Endothelial cell of umbilical vein (primary cell): ENCODE measurements at regions not wholly inside any gene's neighbourhood (a gene's known extent, or its start where the extent isn't known, plus 50 kb on each side); places are given as distances from the start of the nearest gene placed in this dataset.

ENCODE experiments used
- BruUV-seq: library from RNA; stranded (reverse); fragments of 400-500 nt; replicated peaks from 2 replicates; lab custom pipeline; 2021; lab: Mats Ljungman, UMichigan
- CTCF ChIA-PET: fragments of 300-600, 350-600 bp; sonication (Branson Sonifier 250); formaldehyde crosslinking; loops from one replicate; lab custom pipeline; 2021; ENCODE audit warnings: antibody characterized with exemption, inconsistent platforms; lab: Charles Lee
- POLR2A ChIA-PET: fragments of 300-600, 350-600 bp; sonication (Branson Sonifier 250); formaldehyde crosslinking; loops from one replicate; lab custom pipeline; 2021; ENCODE audit warnings: antibody characterized with exemption, inconsistent platforms; lab: Charles Lee
- DNase-seq: peaks from one replicate; pipeline ENCODE4 v3.0.0-alpha.2; 2011; ENCODE audit warnings: low read depth, low spot score
- FAIRE-seq: peaks from 2 replicates; lab custom pipeline; 2011; peaks lifted over from hg19 to GRCh38; lab: Jason Lieb, UNC
- H2AFZ ChIP-seq: 2 replicates; pipeline ENCODE4 v1.6.0; 2012; ENCODE audit warnings: low read depth, low read length, control low read depth, inconsistent platforms
- H3K27ac ChIP-seq: 2 replicates; pipeline ENCODE4 v1.5.1; 2011; ENCODE audit warnings: low read depth, mild to moderate bottlenecking, control low read depth, low read length, moderate library complexity; ENCODE audit not compliant: insufficient read depth
- H3K27me3 ChIP-seq, 2 experiments: 2 replicates each; pipeline versions ENCODE4 v1.6.0 to v1.6.1; 2011; ENCODE audit warnings: low read length in 2 of 2, mixed read lengths in 1 of 2; ENCODE audit not compliant: control insufficient read depth in 2 of 2, insufficient read depth in 2 of 2
- H3K36me3 ChIP-seq, 2 experiments: 2 replicates in 1 of 2; 3 replicates in 1 of 2; pipeline ENCODE4 v1.5.1; 2011; ENCODE audit warnings: low read length in 2 of 2, mild to moderate bottlenecking in 1 of 2, moderate library complexity in 1 of 2; ENCODE audit not compliant: control insufficient read depth in 2 of 2, insufficient read depth in 2 of 2; ENCODE audit errors: extremely low read depth in 1 of 2
- H3K4me1 ChIP-seq: 3 replicates; pipeline ENCODE4 v1.5.1; 2011; ENCODE audit warnings: mild to moderate bottlenecking, low read length; ENCODE audit not compliant: control insufficient read depth, insufficient read depth; ENCODE audit errors: extremely low read depth
- H3K4me2 ChIP-seq: 2 replicates; pipeline ENCODE4 v1.6.1; 2011; ENCODE audit warnings: low read length, control low read depth, mixed read lengths; ENCODE audit not compliant: insufficient read depth
- H3K4me3 ChIP-seq, 3 experiments: fragments of 200-600 bp in 1 of 3; sonication (generic), shearing (Covaris generic) in 1 of 3; replicated peaks in 1 of 3; 2 replicates each; pipeline ENCODE4 v1.5.1; 2011 to 2016; ENCODE audit warnings: control low read depth in 3 of 3, low read length in 3 of 3, mild to moderate bottlenecking in 2 of 3, inconsistent platforms in 1 of 3, low read depth in 1 of 3, moderate library complexity in 1 of 3; ENCODE audit not compliant: insufficient read depth in 1 of 3
- H3K79me2 ChIP-seq: 2 replicates; pipeline ENCODE4 v1.6.0; 2012; ENCODE audit warnings: low read length, inconsistent platforms; ENCODE audit not compliant: control insufficient read depth, insufficient read depth
- H3K9ac ChIP-seq: replicated peaks from 2 replicates; pipeline ENCODE3; 2011; ENCODE audit warnings: low read length, control low read depth; ENCODE audit not compliant: insufficient read depth; ENCODE audit errors: extremely low read depth
- H3K9me1 ChIP-seq: replicated peaks from 3 replicates; pipeline ENCODE4 v1.6.0; 2011; ENCODE audit warnings: mild to moderate bottlenecking, low read length; ENCODE audit not compliant: control insufficient read depth, insufficient read depth; ENCODE audit errors: extremely low read depth
- H3K9me3 ChIP-seq: replicated peaks from 2 replicates; pipeline ENCODE4 v1.5.1; 2012; ENCODE audit warnings: low read length, inconsistent platforms; ENCODE audit not compliant: control insufficient read depth, insufficient read depth
- H4K20me1 ChIP-seq: replicated peaks from 2 replicates; pipeline ENCODE3; 2011; ENCODE audit warnings: mild to moderate bottlenecking, low read length; ENCODE audit not compliant: control insufficient read depth, insufficient read depth; ENCODE audit errors: extremely low read depth
- EZH2 ChIP-seq: IDR thresholded peaks from 2 replicates; pipeline ENCODE4 v1.6.1; 2012; ENCODE audit warnings: borderline replicate concordance, low read depth, mild to moderate bottlenecking, moderate library complexity, low read length, inconsistent platforms; ENCODE audit not compliant: severe bottlenecking
- FOS ChIP-seq: IDR thresholded peaks from 2 replicates; pipeline ENCODE4 v1.6.1; 2011; ENCODE audit warnings: mild to moderate bottlenecking, low read length, moderate library complexity, borderline replicate concordance; ENCODE audit not compliant: insufficient read depth
- GATA2 ChIP-seq: IDR thresholded peaks from 2 replicates; pipeline ENCODE4 v1.7.0; 2011; ENCODE audit warnings: low read depth, mild to moderate bottlenecking, moderate library complexity, mixed read lengths, low read length; ENCODE audit not compliant: insufficient read length, insufficient read depth
- JUN ChIP-seq: IDR thresholded peaks from 2 replicates; pipeline ENCODE4 v1.6.1; 2011; ENCODE audit warnings: borderline replicate concordance, low read depth; ENCODE audit not compliant: insufficient read length, insufficient read depth
- MYC ChIP-seq: IDR thresholded peaks from one replicate; pipeline ENCODE4 v1.6.1; 2011; ENCODE audit warnings: mild to moderate bottlenecking, low read depth, low read length
- POLR2A ChIP-seq: IDR thresholded peaks from 2 replicates; pipeline ENCODE4 v1.6.1; 2012; ENCODE audit warnings: low read depth, mild to moderate bottlenecking, control low read depth, low read length
- POLR2AphosphoS5 ChIP-seq: IDR thresholded peaks from 2 replicates; pipeline ENCODE4 v1.6.1; 2012; ENCODE audit warnings: low read depth, mild to moderate bottlenecking, control low read depth, low read length, moderate library complexity; ENCODE audit not compliant: insufficient read depth
- dilution Hi-C: fragments of 300-500 bp; cut with MboI; formaldehyde crosslinking; loops from one replicate; pipeline ENCODE4 v1.15.0; 2019; ENCODE audit warnings: low sequenced_read_pairs; ENCODE audit not compliant: extremely low pct_ligation_motif_present
- intact Hi-C: fragments of 100-400 bp; cut with micrococcal nuclease; formaldehyde crosslinking; loops from one replicate; pipeline ENCODE4 v1.10.0; 2022
- TF ChIP-seq, protein P1 (sequence below): IDR thresholded peaks from 2 replicates; pipeline ENCODE4 v1.6.1; 2011; ENCODE audit not compliant: insufficient read depth, insufficient read length
- TF ChIP-seq, protein P2 (sequence below), 2 donors: IDR thresholded peaks; 1 replicate in 1 of 2; 2 replicates in 1 of 2; pipeline ENCODE4 v1.5.1; 2011; ENCODE audit warnings: low read length in 2 of 2, mild to moderate bottlenecking in 2 of 2, moderate library complexity in 2 of 2, control low read depth in 1 of 2, inconsistent platforms in 1 of 2, low read depth in 1 of 2; ENCODE audit not compliant: insufficient read depth in 1 of 2; ENCODE audit errors: extremely low read depth in 1 of 2

GRCh38 chr3:143190101-143190500 lies 70.5 kb downstream of the CHST2 start:
- no peak overlapping the region for H2AFZ ChIP-seq
- H3K9me3 ChIP-seq: no peaks in the 10 kb centered on the region
- intact Hi-C loops (no loop called here), dilution Hi-C loops (no loop called here)
- H3K4me2 ChIP-seq: no peak overlapping the region
- no peaks in the 10 kb centered on the region for H3K27me3 ChIP-seq
- no peaks in the 10 kb centered on the region for H3K36me3 ChIP-seq
- DNase-seq (no peak), FAIRE-seq (no peak)
- CTCF ChIA-PET: no interaction called here
- no peaks in the 10 kb centered on the region for H3K79me2 ChIP-seq
- TF ChIP-seq POLR2AphosphoS5 (no peak), GATA2 (no peak)
- POLR2A ChIA-PET: no interaction called here
- H3K9ac ChIP-seq: no peak overlapping the region
- no peaks in the 10 kb centered on the region for H4K20me1 ChIP-seq
- no peak overlapping the region for H3K4me3 ChIP-seq
- BruUV-seq: no TSS peak
- H3K27ac ChIP-seq: no peak overlapping the region
- no peaks in the 10 kb centered on the region for H3K9me1 ChIP-seq
- no peaks in the 10 kb centered on the region for H3K4me1 ChIP-seq

DNA sequence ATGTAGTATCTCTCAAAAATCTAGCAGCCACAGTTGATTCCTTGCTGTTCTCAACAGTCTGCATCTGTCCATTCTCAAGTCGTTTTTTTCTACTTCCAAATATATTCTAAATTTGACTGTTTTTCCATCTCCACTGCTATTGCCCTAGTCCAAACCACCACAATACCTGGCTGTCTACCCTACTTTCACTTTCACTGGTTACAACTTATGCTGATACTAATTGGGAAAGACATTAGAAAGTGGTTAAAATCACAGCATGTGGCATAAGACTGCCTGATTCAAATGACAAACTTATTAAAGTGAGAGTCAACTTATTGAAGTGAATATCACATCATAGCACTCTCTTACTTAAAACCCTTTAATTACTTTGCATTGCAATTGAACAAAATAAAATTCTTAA lies 72.6 kb downstream of the CHST2 start:
- H3K27me3 ChIP-seq: no peaks in the 10 kb centered on the region
- no peak overlapping the region for H3K9ac ChIP-seq
- H3K4me3 ChIP-seq: no peak overlapping the region
- dilution Hi-C loops: no loop called here
- no peaks in the 10 kb centered on the region for H3K36me3 ChIP-seq
- no peaks in the 10 kb centered on the region for H3K4me1 ChIP-seq
- no peaks in the 10 kb centered on the region for H3K9me3 ChIP-seq
- H2AFZ ChIP-seq: no peak overlapping the region
- no peaks in the 10 kb centered on the region for H4K20me1 ChIP-seq
- no peaks in the 10 kb centered on the region for H3K9me1 ChIP-seq
- DNase-seq (no peak), FAIRE-seq (no peak)
- intact Hi-C loops: no loop called here
- TF ChIP-seq, protein P1, sequence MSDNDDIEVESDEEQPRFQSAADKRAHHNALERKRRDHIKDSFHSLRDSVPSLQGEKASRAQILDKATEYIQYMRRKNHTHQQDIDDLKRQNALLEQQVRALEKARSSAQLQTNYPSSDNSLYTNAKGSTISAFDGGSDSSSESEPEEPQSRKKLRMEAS: no peak
- no peak for TF ChIP-seq POLR2AphosphoS5
- TF ChIP-seq GATA2: no peak
- no peak for TF ChIP-seq JUN
- no peak for TF ChIP-seq MYC
- TF ChIP-seq EZH2: no peak
- TF ChIP-seq, protein P2, sequence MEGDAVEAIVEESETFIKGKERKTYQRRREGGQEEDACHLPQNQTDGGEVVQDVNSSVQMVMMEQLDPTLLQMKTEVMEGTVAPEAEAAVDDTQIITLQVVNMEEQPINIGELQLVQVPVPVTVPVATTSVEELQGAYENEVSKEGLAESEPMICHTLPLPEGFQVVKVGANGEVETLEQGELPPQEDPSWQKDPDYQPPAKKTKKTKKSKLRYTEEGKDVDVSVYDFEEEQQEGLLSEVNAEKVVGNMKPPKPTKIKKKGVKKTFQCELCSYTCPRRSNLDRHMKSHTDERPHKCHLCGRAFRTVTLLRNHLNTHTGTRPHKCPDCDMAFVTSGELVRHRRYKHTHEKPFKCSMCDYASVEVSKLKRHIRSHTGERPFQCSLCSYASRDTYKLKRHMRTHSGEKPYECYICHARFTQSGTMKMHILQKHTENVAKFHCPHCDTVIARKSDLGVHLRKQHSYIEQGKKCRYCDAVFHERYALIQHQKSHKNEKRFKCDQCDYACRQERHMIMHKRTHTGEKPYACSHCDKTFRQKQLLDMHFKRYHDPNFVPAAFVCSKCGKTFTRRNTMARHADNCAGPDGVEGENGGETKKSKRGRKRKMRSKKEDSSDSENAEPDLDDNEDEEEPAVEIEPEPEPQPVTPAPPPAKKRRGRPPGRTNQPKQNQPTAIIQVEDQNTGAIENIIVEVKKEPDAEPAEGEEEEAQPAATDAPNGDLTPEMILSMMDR (IDR thresholded peaks at IDR 0.05; ENCODE audit: extremely low read depth in 1 of 2, insufficient read depth in 1 of 2, low read depth in 1 of 2, low read length in 2 of 2): no peak
- TF ChIP-seq FOS: no peak
- TF ChIP-seq POLR2A: no peak
- H3K27ac ChIP-seq: no peak overlapping the region
- no peak overlapping the region for H3K4me2 ChIP-seq
- ChIA-PET CTCF (no interaction called here), POLR2A (no interaction called here)
- BruUV-seq: no TSS peak
- no peaks in the 10 kb centered on the region for H3K79me2 ChIP-seq
